NT2/D1 (cell line): ENCODE measurements at regions not wholly inside any gene's neighbourhood (a gene's known extent, or its start where the extent isn't known, plus 50 kb on each side); places are given as distances from the start of the nearest gene placed in this dataset.

Experiments
- DNase-seq: peaks from one replicate; pipeline ENCODE4 v3.0.0-alpha.2; 2011; ENCODE audit warnings: low read depth, low spot score
- H3K27me3 ChIP-seq: 2 replicates; pipeline ENCODE4 v1.6.0; 2011; ENCODE audit warnings: mild to moderate bottlenecking; ENCODE audit not compliant: insufficient read length, insufficient read depth
- H3K36me3 ChIP-seq: 2 replicates; pipeline ENCODE4 v1.6.1; 2011; ENCODE audit warnings: mild to moderate bottlenecking, low read length, mixed read lengths; ENCODE audit not compliant: insufficient read depth, insufficient read length
- H3K4me1 ChIP-seq: 2 replicates; pipeline ENCODE4 v1.5.1; 2011; ENCODE audit not compliant: insufficient read depth, insufficient read length
- H3K4me3 ChIP-seq: 2 replicates; pipeline ENCODE4 v1.5.1; 2011; ENCODE audit warnings: low read depth; ENCODE audit not compliant: insufficient read length
- H3K9ac ChIP-seq: 2 replicates; pipeline ENCODE4 v1.6.0; 2011; ENCODE audit warnings: low read depth; ENCODE audit not compliant: insufficient read length
- H3K9me3 ChIP-seq: 2 replicates; pipeline ENCODE4 v1.5.1; 2011; ENCODE audit warnings: mild to moderate bottlenecking, low read length; ENCODE audit not compliant: insufficient read depth
- SUZ12 ChIP-seq: IDR thresholded peaks from 2 replicates; pipeline ENCODE4 v1.6.1; 2011; ENCODE audit not compliant: insufficient read length, insufficient read depth; ENCODE audit errors: extremely low read depth
- YY1 ChIP-seq: IDR thresholded peaks from 2 replicates; pipeline ENCODE4 v1.6.1; 2011; ENCODE audit not compliant: insufficient read length, insufficient read depth
- ZNF274 ChIP-seq: IDR thresholded peaks from 2 replicates; pipeline ENCODE4 v1.6.1; 2011; ENCODE audit warnings: mild to moderate bottlenecking, low read depth, low read length

DNA sequence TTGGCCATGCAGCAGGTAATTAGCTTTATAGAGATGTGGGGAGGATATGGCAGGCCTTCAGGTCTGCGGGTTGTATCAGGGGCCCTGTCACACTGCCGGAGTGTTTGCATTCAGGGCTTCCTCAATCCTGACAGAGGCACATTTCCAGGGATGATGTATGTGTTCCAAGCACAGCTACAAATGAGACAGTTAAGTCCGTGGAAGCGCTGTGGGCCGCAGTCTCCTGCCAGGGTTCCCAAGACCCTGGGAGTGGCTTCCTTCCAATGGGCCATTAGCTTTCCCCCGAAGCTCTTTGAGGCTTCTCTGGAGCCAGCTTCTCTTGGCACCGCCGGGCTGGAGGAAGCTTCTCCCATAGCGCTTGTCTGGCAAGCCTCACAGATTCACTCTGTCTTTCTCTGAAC lies 1524.7 kb upstream of the TMEM132C start:
- H3K9ac ChIP-seq = no peak overlapping the region
- no peak for DNase-seq
- TF ChIP-seq SUZ12 (no peak), YY1 (no peak)
- no peaks in the 10 kb centered on the region for H3K9me3 ChIP-seq
- H3K36me3 ChIP-seq = no peaks in the 10 kb centered on the region
- no peaks in the 10 kb centered on the region for H3K27me3 ChIP-seq
- H3K4me1 ChIP-seq = no peaks in the 10 kb centered on the region
- no peak overlapping the region for H3K4me3 ChIP-seq

DNA sequence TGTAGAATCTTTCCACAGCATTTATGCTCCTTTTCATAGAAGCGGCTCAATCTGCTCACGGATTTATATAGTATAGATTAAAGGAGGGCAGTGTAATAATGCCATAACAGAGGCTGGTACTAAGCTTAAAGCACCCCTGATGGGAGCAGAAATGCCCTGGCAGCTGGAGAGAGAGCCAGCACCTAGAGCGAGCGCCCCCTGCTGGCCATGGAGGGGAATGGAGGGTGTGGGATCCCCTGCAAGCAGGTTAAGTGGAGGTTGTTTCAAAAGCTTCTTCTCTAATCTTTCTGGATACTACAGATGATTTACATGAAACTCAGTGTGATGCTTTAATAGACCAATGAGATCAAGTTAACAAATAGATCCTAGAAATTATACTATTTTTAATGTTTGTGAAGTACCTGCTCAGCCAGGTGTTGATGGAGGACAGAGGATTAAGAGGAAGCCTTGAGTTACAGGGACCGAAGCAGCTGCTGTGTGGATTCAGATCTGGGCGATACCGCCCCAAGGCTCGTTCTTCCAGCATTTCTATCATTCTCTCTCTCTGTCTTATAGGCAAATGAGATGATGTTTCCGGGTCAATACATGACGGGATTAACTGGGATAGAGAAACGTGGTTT lies 1519.3 kb upstream of the TMEM132C start:
- TF ChIP-seq YY1 (no peak), ZNF274 (no peak)
- no peaks in the 10 kb centered on the region for H3K27me3 ChIP-seq
- peak; percentile 30 for DNase-seq

DNA sequence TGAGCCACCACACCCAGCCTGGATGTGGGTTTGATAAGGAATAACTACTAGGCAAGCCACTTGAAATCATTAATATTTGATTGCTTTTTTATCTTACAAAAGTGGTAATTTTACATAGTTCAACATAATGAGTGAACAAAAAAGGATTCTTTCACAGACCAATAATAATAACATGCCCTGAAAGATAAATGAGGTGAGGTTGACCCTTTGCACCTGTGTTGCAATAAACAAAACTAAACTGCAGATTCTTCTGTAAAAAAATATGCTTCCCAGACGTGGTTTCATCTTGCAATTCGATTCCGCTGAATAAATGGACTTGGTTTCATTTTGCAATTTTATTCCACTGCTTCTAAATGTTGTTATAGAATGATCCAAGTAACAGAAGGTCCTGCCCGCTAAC lies 1514.9 kb upstream of the TMEM132C start:
- no peak overlapping the region for H3K9ac ChIP-seq
- DNase-seq = no peak
- no peaks in the 10 kb centered on the region for H3K9me3 ChIP-seq
- no peaks in the 10 kb centered on the region for H3K4me1 ChIP-seq
- TF ChIP-seq YY1 (no peak), ZNF274 (no peak), SUZ12 (no peak)
- H3K4me3 ChIP-seq = no peak overlapping the region
- H3K27me3 ChIP-seq = no peaks in the 10 kb centered on the region
- H3K36me3 ChIP-seq = no peaks in the 10 kb centered on the region

More for the DNA sequence above, 1519.3 kb upstream of the TMEM132C start:
- Histone ChIP-seq H3K4me3 (no peak overlapping the region), H3K4me1 (no peaks in the 10 kb centered on the region), H3K36me3 (no peaks in the 10 kb centered on the region), H3K9me3 (no peaks in the 10 kb centered on the region), H3K9ac (no peak overlapping the region)

DNA sequence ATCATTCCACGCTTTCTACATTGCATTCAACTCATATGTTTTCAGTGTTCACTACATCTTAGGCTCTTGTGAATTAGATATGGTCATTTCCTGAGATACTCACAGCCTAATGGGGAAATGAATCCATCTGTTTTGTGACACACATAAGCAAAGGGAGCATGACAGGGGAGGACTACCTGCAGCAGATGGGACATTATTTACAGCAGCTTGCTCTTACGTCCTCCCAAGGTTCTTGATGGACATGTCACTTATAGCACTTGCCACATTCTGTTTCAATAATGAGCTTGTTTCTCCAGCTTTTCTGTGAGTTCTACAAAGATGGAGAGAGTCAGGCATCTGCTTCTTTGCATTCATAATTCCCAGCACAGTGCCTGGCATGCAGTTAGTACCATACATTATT lies 1509.6 kb upstream of the TMEM132C start:
- Histone ChIP-seq H3K4me1 (no peaks in the 10 kb centered on the region), H3K36me3 (no peaks in the 10 kb centered on the region), H3K27me3 (no peaks in the 10 kb centered on the region), H3K9me3 (no peaks in the 10 kb centered on the region), H3K4me3 (no peak overlapping the region), H3K9ac (no peak overlapping the region)
- TF ChIP-seq SUZ12 (no peak), ZNF274 (no peak), YY1 (no peak)
- no peak for DNase-seq

DNA sequence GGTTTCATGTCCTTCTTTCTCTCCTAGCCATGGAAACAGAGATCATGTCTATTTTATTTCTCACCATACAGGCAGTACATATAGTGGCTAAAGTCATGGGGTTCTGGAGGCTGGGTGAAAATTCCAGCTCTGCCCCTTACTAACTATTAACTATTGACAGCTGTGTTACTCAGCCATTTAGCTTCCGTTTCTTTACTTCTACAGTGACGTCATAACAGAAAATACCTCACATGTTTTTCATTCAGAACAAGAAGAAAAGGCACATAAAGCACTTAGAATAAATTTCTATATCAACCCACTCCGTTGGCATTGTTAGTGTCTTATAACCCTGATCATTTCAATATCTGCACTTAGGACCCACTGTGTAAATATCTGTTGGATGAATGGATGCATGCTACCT lies 1506.9 kb upstream of the TMEM132C start:
- no peak overlapping the region for H3K4me3 ChIP-seq
- H3K9ac ChIP-seq = no peak overlapping the region
- H3K36me3 ChIP-seq = no peaks in the 10 kb centered on the region
- no peaks in the 10 kb centered on the region for H3K27me3 ChIP-seq
- peaks cover 16% of the 10 kb centered on the region; the same call in 1 of the 2 replicates for H3K9me3 ChIP-seq
- no peaks in the 10 kb centered on the region for H3K4me1 ChIP-seq
- no peak for DNase-seq
- no peak for TF ChIP-seq YY1
- no peak for TF ChIP-seq SUZ12

DNA sequence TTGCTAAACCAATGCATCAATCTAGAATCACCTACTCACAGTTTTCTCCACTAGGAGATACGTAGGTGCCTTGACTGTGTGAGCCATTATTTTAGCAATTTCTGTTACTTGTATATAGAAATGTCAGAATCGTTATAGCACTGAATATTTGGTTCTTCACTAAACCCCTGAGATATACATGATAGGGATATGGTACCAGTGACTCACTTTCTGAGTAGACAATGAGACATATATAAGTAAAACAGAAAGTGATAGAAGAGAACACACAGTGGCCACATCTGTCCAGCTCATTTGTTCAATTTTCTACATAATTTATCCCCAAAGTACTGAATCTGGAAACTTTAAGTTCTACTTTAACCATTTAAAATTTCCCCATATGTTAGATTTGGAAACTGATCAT lies 1505.5 kb upstream of the TMEM132C start:
- Histone ChIP-seq H3K9ac (no peak overlapping the region), H3K9me3 (peaks cover 18% of the 10 kb centered on the region; the same call in 1 of the 2 replicates), H3K27me3 (no peaks in the 10 kb centered on the region), H3K4me3 (no peak overlapping the region), H3K4me1 (no peaks in the 10 kb centered on the region), H3K36me3 (no peaks in the 10 kb centered on the region)
- no peak for DNase-seq
- no peak for TF ChIP-seq ZNF274
- no peak for TF ChIP-seq SUZ12
- no peak for TF ChIP-seq YY1

DNA sequence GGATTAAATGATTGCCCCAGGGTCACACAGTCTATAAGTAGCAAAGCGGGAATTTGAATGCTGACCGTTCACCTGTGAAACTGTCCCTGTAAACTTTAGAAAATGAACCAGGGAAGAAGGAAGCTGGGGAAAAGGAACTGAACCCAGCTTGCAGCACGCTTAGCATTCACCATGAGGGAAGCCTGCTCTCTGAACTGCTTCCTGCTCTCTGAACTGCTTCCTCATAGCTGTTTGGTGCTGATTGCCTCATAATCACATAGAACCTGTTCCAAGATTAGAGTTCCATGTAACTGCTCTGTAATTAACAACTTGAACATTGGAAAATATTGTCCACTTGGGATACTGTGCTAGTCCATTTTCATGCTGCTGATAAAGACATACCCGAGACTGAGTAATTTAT lies 1504.8 kb upstream of the TMEM132C start:
- H3K9me3 ChIP-seq = peaks cover 21% of the 10 kb centered on the region; the same call in 1 of the 2 replicates
- H3K27me3 ChIP-seq = no peaks in the 10 kb centered on the region
- TF ChIP-seq ZNF274 (no peak), YY1 (no peak), SUZ12 (no peak)
- no peaks in the 10 kb centered on the region for H3K36me3 ChIP-seq
- no peak overlapping the region for H3K4me3 ChIP-seq
- no peaks in the 10 kb centered on the region for H3K4me1 ChIP-seq
- H3K9ac ChIP-seq = no peak overlapping the region
- no peak for DNase-seq

DNA sequence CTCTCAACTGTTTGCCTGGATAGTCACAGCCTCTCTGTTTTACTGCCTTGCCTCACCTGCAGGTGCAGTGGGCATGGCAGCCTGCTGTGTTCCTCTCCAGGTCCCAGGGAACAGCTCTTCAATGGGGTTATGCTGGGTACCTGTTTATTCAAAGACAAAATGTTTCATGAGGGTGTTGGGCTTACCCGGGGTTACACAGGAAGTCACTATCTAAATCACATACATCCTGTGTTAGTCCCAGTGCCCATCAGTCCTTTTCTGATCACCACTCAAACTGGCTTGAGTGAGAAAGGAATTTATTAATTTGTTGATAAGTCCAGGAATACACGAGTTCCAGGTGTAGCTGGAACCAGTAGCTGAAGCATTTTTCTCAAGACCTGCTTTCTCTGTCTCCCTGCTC lies 1503.6 kb upstream of the TMEM132C start:
- no peak overlapping the region for H3K9ac ChIP-seq
- H3K27me3 ChIP-seq = no peaks in the 10 kb centered on the region
- TF ChIP-seq YY1 = no peak
- TF ChIP-seq SUZ12 = no peak
- TF ChIP-seq ZNF274 = no peak
- peaks cover 24% of the 10 kb centered on the region; the same call in 1 of the 2 replicates for H3K9me3 ChIP-seq
- H3K4me1 ChIP-seq = no peaks in the 10 kb centered on the region
- no peak overlapping the region for H3K4me3 ChIP-seq
- DNase-seq = no peak
- H3K36me3 ChIP-seq = no peaks in the 10 kb centered on the region
